ENCODE measurements at regions not wholly inside any gene's neighbourhood (a gene's known extent, or its start where the extent isn't known, plus 50 kb on each side); places are given as distances from the start of the nearest gene placed in this dataset.
A peak's percentile ranks its signal among the peaks of the same experiment; 100 is the strongest.

- DNase-seq (ENCODE audit: low spot score in 2 of 2), result peak; percentile 44 to 60
- H3K27ac ChIP-seq, result no peak overlapping the region
- peaks cover 8% of the 10 kb centered on the region for H3K4me1 ChIP-seq
- H3K27me3 ChIP-seq, result peaks cover 6% of the 10 kb centered on the region
- WGBS, result no CpG with 5 or more reads among the region's 10 CpGs
- TF ChIP-seq CTCF (IDR thresholded peaks at IDR 0.05), result no peak
- H3K9me3 ChIP-seq, result no peaks in the 10 kb centered on the region
- no peaks in the 10 kb centered on the region for H3K36me3 ChIP-seq
- H3K4me3 ChIP-seq, result no peak overlapping the region
Measured at GRCh38 chr2:238567996-238568395, 141.3 kb downstream of the ASB1 start.

GRCh38 chr2:238568455-238569440 lies 142.0 kb downstream of the ASB1 start:
- H3K27ac ChIP-seq, result no peak overlapping the region
- peak in 1 of 2 donors; percentile 74 for DNase-seq (ENCODE audit: low spot score in 2 of 2)
- H3K27me3 ChIP-seq, result peaks cover 6% of the 10 kb centered on the region

GRCh38 chr2:238569507-238570195 lies 142.9 kb downstream of the ASB1 start:
- no peaks in the 10 kb centered on the region for H3K9me3 ChIP-seq
- H3K27ac ChIP-seq, result no peak overlapping the region
- DNase-seq (ENCODE audit: low spot score in 2 of 2), result peak in 1 of 2 donors; percentile 72
- peaks cover 3% of the 10 kb centered on the region for H3K27me3 ChIP-seq
- peaks cover 8% of the 10 kb centered on the region for H3K4me1 ChIP-seq
- WGBS, result 73% methylated on average over 12 of the region's 25 CpGs
- H3K36me3 ChIP-seq, result no peaks in the 10 kb centered on the region
- no peak overlapping the region for H3K4me3 ChIP-seq
- TF ChIP-seq POLR2A (IDR thresholded peaks at IDR 0.05) (no peak), POLR2AphosphoS5 (IDR thresholded peaks at IDR 0.05) (no peak), CTCF (IDR thresholded peaks at IDR 0.05) (no peak), EP300 (IDR thresholded peaks at IDR 0.05) (no peak)

More at GRCh38 chr2:238568455-238569440, 142.0 kb downstream of the ASB1 start:
- WGBS, result 80% methylated on average over 21 of the region's 27 CpGs
- Histone ChIP-seq H3K9me3 (no peaks in the 10 kb centered on the region), H3K4me1 (peaks cover 8% of the 10 kb centered on the region), H3K36me3 (no peaks in the 10 kb centered on the region), H3K4me3 (no peak overlapping the region)
- TF ChIP-seq EP300 (IDR thresholded peaks at IDR 0.05) (no peak), POLR2AphosphoS5 (IDR thresholded peaks at IDR 0.05) (no peak), CTCF (IDR thresholded peaks at IDR 0.05) (no peak), POLR2A (IDR thresholded peaks at IDR 0.05) (no peak)

GRCh38 chr2:238570391-238570790 lies 143.7 kb downstream of the ASB1 start:
- H3K27me3 ChIP-seq, result peaks cover 3% of the 10 kb centered on the region
- H3K4me3 ChIP-seq, result no peak overlapping the region
- no peaks in the 10 kb centered on the region for H3K36me3 ChIP-seq
- DNase-seq (ENCODE audit: low spot score in 2 of 2), result peak in 1 of 2 donors; percentile 63
- no peak overlapping the region for H3K27ac ChIP-seq
- WGBS, result 75% methylated on average over 10 of the region's 10 CpGs
- peaks cover 8% of the 10 kb centered on the region for H3K4me1 ChIP-seq
- no peak for TF ChIP-seq EP300 (IDR thresholded peaks at IDR 0.05)
- no peak for TF ChIP-seq POLR2AphosphoS5 (IDR thresholded peaks at IDR 0.05)
- TF ChIP-seq CTCF (IDR thresholded peaks at IDR 0.05), result no peak
- TF ChIP-seq POLR2A (IDR thresholded peaks at IDR 0.05), result no peak
- no peaks in the 10 kb centered on the region for H3K9me3 ChIP-seq

GRCh38 chr2:238570926-238571325 lies 144.2 kb downstream of the ASB1 start:
- H3K9me3 ChIP-seq, result no peaks in the 10 kb centered on the region
- H3K36me3 ChIP-seq, result no peaks in the 10 kb centered on the region
- peak in 1 of 2 donors; percentile 50 for DNase-seq (ENCODE audit: low spot score in 2 of 2)
- peaks cover 3% of the 10 kb centered on the region for H3K27me3 ChIP-seq
- TF ChIP-seq CTCF (IDR thresholded peaks at IDR 0.05) (no peak), EP300 (IDR thresholded peaks at IDR 0.05) (no peak), POLR2AphosphoS5 (IDR thresholded peaks at IDR 0.05) (no peak), POLR2A (IDR thresholded peaks at IDR 0.05) (no peak)
- no peak overlapping the region for H3K4me3 ChIP-seq
- WGBS, result 91% methylated on average over 16 of the region's 17 CpGs
- peaks cover 8% of the 10 kb centered on the region for H3K4me1 ChIP-seq
- no peak overlapping the region for H3K27ac ChIP-seq

Measured in suprapubic skin (tissue), 4 donors.